ENCODE measurements at regions not wholly inside any gene's neighbourhood (a gene's known extent, or its start where the extent isn't known, plus 50 kb on each side); places are given as distances from the start of the nearest gene placed in this dataset.
"Not testable (repeated sequence)": the region's sequence is repeated elsewhere in the genome, so short reads cannot be mapped to it uniquely, and the experiment has no call there.

DNA sequence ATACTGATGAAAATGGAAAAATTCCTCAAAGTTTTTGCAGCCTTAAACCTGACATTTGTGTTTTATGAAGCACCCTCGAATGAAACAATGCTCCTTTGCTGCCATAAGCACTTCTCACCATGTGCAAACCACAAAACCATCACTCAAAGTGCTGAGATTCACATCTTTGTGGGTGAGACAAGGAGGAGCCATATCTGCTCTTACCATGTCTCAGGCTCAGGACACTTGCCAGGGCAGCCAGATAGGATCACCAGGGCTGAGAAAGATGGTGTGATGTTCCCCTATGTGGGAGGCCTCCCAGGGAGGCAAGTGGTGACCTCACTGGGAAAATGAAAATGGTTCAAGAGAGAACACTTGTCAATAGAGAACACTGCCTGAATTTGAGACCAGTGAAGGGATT, 120.4 kb downstream of the CCDC34 start:
- no peak for DNase-seq (ENCODE audit: low read depth, low spot score)

DNA sequence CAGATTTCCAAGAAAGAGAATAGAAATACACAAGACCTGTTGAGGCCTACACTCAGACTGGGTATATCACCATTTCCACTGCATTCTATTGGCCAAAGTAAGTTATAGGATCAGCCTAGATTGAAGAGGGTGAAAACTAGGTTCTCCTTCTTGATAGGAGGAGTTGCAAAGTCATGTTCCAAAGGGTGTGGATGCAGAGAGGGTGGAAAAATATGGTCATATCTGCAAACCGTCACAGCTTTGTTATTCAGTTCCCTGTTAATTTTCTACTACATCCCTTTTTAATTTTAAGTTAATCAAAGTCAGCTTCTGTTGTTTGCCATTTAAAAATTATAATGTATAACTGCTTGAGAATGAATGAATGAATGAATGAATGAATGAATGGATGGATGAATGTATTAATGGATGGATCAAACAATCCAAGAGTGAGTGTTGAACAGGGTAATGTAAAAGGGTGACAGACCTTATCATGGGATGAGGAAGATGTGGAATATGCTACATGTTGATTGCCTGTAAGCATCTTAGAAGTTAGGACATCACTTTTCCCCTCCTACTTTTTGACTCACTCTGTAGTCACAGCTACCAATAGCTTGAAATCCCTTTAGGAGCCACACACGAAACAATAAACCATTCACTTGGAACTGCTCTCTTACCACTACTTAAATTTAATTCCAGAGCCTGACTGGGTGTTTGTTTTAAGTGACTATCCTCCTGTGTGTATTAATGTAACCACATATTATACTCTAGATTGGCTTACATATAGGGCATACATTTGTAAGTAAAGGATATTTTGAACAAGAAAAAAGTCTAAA, 121.5 kb downstream of the CCDC34 start:
- no peak for DNase-seq (ENCODE audit: low read depth, low spot score)

GRCh38 chr11:27239305-27239942, 123.6 kb downstream of the CCDC34 start:
- DNase-seq (ENCODE audit: low read depth, low spot score) = no peak

DNA sequence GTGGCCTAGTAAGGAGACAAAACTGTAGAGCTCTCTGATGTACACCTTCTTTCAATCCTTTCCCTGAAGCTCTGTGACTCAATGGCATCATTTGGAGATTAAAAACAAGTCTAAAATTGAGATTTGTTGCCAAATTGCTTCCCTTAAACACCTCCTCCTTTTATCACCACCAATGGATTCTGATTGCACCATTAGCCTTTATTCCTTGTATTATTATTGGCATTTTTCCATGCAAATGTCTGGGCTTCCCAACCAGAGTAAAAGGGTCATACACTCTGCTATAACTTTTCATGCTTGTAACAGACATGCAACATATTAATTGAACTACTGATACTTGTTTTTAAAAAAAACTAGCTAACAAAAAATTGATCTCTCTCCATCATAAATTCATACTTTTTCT, 124.2 kb downstream of the CCDC34 start:
- DNase-seq (ENCODE audit: low read depth, low spot score) = no peak

DNA sequence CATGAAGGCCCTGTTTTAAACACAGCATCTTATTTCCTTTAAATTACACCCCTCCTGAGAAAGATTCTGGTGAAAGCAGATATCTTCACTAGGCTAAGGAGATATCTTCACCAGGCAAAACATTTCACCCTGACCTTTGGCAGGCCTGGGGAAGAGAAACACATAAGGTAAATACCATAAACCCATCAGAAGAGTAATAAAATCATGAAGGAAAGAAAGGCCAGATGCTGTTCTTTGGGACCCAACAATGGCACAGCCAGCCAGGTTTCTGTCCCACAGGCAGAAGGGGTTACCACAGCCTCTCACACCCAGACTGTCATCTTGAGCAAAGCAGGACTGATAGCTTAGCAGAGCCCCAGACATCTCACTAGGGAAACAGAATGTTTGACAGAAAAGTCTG, 125.4 kb downstream of the CCDC34 start:
- DNase-seq (ENCODE audit: low read depth, low spot score) = peak; percentile 38

DNA sequence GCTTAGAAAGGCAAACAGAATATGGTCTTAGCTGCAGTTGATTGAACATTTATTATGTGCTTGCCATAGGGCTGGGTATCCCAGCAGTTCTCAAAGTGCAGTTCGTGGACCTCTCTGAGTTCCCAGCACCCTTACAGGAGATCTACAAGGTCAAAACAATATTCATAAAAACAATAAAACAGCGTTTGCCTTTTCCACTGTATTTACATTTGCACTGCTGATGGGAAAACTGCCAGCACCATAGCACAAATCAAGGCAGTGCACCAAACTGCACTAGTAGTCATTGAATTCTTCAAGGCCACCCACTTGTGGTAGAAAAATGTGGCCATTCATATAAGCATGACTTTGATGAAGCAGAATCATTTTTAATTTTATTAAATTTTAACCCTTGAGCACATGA, 128.1 kb downstream of the CCDC34 start:
- DNase-seq (ENCODE audit: low read depth, low spot score) = no peak

DNA sequence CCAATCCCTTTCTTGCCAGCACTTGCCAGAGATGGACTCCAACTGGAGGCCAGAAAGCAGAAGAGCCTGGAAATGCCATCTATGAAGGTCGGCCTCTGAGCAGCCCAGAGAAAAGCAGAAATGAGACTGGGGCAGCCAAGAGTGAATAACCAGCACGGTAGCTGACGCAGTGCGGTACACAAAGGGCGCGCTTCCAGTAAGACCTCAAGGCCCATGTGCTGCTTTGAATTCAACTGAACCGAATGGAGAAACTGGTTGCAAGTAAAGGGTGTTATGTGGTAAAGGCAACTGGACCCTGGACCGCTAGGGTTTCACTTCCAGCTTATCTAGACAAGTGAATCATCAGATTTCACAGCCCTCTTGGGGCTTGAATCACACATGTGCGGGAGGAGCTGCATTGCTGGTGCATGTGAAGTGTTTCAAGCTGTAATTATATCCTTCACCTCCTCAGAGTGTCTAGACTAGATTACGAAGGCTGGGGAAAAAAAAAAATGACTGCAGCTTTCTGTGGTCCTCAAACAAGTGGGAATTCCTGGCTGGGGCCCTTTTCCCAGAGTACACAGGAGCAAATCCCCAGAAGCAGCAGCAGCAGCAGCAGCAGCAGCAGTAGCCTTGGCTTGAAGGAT, 128.9 kb downstream of the CCDC34 start:
- DNase-seq (ENCODE audit: low read depth, low spot score) = peak; percentile 13

GRCh38 chr11:27233654-27234042, 129.4 kb downstream of the CCDC34 start:
- no peak for DNase-seq (ENCODE audit: low read depth, low spot score)

- no peak for DNase-seq (ENCODE audit: low read depth, low spot score)
Measured at GRCh38 chr11:27231530-27231929, 131.5 kb downstream of the CCDC34 start.

GRCh38 chr11:27230192-27230572, 132.8 kb downstream of the CCDC34 start:
- no peak for DNase-seq (ENCODE audit: low read depth, low spot score)

DNA sequence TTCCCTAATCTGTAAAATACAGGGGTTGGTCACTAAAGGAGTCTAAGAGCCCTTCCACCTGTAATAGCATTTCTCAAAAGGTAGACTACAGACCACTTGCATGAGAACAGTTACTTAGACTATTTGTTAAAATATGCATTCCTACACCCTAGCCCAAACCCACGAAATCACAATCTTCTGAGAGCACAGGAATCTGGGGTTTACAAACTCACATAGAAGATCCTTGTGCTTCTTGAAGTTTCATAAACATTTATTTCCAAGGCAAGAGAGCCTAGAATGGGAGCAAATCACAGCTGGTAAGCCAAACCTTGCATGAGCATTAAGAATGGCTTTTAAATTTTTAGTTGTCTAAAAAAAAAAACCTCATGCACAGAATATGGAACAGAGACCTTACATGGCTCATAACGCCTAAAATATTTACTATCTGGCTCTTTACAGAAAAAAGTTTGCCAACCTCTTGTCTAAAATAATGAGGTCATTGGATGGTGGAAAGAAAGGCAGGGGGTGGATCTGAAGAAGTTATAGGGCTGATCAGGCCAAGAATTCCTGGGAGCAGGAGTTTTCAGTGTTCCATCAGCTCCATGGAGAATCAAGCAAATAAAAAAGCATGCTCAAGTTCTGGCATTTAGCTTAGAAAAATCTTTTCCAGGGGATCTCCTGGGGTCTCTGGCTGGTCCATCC, 133.4 kb downstream of the CCDC34 start:
- DNase-seq (ENCODE audit: low read depth, low spot score) = no peak

GRCh38 chr11:27228906-27229290, 134.1 kb downstream of the CCDC34 start:
- DNase-seq (ENCODE audit: low read depth, low spot score) = no peak

DNA sequence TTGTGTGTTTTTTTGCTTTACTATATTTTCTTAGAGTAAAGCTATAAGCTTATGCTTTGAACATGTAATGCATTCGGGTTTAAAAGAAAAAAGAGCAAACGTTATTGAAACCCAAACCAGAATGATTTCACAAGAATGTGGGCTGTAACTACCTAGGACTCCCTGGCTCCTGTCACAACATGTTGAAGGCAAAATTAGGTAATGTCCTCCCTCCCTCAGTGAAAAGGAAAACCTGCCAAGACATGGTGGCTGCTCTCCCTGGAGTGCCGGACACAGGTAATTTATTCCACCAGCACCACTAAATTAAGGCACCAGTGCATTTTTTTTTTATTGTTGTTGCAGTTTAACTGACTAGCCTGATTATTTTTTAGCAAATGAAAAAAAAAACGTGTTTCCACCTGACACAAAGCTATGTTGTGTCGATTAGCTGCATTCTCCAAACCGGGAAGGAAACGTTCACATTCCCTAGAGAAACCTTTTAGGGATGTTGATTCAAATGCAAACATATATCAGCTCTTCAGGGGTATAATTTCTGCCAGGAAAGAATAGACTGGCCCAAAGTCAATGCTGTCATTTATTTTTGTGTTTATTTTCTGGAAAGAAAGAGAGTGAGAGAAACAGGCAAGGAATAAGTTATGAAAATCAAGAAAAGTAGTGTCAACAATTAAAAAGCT, 134.6 kb downstream of the CCDC34 start:
- no peak for DNase-seq (ENCODE audit: low read depth, low spot score)

GRCh38 chr11:27227736-27228135, 135.3 kb downstream of the CCDC34 start:
- DNase-seq (ENCODE audit: low read depth, low spot score) = no peak

DNA sequence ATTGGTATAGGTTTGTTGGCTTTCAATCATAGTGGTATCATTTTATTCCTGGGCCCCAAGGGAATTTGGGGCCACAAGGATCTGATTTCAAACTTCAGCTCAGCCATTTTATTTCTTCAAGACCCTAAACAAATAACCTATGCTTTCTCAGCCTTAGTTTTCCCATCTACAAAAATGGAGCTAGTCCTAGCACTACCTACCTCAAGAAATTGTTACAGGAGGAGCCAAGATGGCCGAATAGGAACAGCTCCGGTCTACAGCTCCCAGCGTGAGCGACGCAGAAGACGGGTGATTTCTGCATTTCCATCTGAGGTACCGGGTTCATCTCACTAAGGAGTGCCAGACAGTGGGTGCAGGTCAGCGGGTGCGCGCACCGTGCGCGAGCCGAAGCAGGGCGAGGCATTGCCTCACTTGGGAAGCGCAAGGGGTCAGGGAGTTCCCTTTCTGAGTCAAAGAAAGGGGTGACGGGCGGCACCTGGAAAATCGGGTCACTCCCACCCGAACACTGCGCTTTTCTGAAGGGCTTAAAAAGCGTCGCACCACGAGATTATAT, 143.5 kb downstream of the CCDC34 start:
- not testable (repeated sequence) for DNase-seq (ENCODE audit: low read depth, low spot score)

DNA sequence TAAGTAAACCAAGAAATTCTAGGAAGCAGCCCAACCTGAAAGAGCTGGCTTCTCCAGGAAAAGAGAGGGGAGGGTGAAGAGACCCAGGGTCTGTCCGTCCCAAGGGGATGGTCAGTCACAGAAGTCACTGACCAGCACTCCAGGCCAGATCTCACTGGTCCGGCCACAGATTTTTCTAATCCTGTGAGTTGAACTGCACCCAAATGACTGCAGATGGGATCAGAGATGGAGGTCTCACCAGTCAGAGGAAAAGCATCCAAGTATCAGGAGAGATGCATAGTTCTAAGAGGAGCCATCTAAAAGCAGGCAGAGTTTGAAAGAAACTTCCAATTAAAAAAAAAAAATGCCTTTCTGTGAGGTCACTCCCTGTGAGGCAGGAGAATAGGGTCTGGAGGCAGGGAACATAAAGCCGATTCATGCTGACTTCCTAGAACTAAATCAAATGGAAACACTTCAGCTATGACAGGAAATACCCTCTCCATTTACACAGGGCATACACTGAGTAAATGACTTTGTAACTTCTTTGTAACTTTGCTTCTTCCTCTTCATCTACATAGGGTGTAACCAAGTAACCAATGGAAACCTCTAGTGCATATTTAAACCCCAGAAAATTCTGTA, 144.5 kb downstream of the CCDC34 start:
- no peak for DNase-seq (ENCODE audit: low read depth, low spot score)

DNA sequence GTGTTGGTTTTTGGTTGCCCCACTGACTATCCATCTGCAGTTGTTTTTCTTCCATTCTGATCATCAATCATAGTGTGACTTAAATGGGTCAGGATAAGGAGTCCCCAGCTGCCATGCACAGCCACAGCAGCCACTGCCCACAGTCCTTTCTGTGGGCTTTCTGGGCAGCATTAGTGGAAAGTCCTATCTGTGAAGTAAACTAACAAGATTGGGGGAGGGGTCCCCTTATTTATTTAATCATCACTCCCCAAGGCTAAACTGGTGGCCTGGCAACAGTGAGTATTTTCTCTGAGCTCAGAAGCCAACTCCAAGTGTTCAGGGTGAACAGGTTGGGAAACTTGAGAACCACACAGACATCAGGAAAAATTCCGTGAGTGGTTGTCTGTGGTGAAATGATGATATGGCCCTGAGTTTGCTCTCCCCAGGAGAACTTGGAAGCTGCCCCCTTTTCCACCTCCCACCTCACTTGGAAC, 145.0 kb downstream of the CCDC34 start:
- DNase-seq (ENCODE audit: low read depth, low spot score) = no peak

GRCh38 chr11:27217496-27217895, 145.5 kb downstream of the CCDC34 start:
- DNase-seq (ENCODE audit: low read depth, low spot score) = no peak

GRCh38 chr11:27216270-27217149, 146.5 kb downstream of the CCDC34 start:
- no peak for DNase-seq (ENCODE audit: low read depth, low spot score)
